Thyroid gland (tissue), 4 donors: ENCODE measurements at regions not wholly inside any gene's neighbourhood (a gene's known extent, or its start where the extent isn't known, plus 50 kb on each side); places are given as distances from the start of the nearest gene placed in this dataset.

Experiments
- DNase-seq, 2 donors: peaks; one replicate each; pipeline ENCODE4 v3.0.0-alpha.2; 2019
- H3K27ac ChIP-seq, 3 donors: fragments of 200-600 bp; sonication (generic); 1 replicate in 2 of 3; 2 replicates in 1 of 3; pipeline ENCODE4 v1.5.1; 2016 to 2019; ENCODE audit warnings: mild to moderate bottlenecking in 1 of 3, moderate library complexity in 1 of 3
- H3K27me3 ChIP-seq: fragments of 200-600 bp; sonication (generic); one replicate; pipeline ENCODE4 v1.5.1; 2019
- H3K36me3 ChIP-seq, 2 donors: fragments of 200-600 bp; sonication (generic); one replicate each; pipeline ENCODE4 v1.5.1; 2016 to 2019
- H3K4me1 ChIP-seq, 2 donors: fragments of 200-600 bp; sonication (generic); one replicate each; pipeline ENCODE4 v1.5.1; 2017 to 2019
- H3K4me3 ChIP-seq, 3 donors: fragments of 200-600 bp; sonication (generic); replicated peaks in 1 of 3; 1 replicate in 2 of 3; 2 replicates in 1 of 3; pipeline ENCODE4 v1.5.1; 2016; ENCODE audit warnings: mild to moderate bottlenecking in 1 of 3
- H3K9me3 ChIP-seq: fragments of 200-600 bp; sonication (generic); one replicate; pipeline ENCODE4 v1.5.1; 2017
- POLR2A ChIP-seq, 2 donors: fragments of 450-650 bp; IDR thresholded peaks; one replicate each; pipeline ENCODE4 v1.6.1; 2017; ENCODE audit warnings: antibody characterized with exemption in 2 of 2, mild to moderate bottlenecking in 2 of 2, moderate library complexity in 1 of 2
- WGBS, 2 donors: methylation state at CpG; one replicate each; pipeline ENCODE4 v1.1.5; 2017; 5-methylcytosine and 5-hydroxymethylcytosine counted together
- intact Hi-C: fragments of 100-400 bp; cut with DNase I; formaldehyde crosslinking; loops from one replicate; pipeline ENCODE4 v1.15.1; 2023
- TF ChIP-seq, protein P1 (sequence below), 6 experiments: fragments of 200-600 bp in 3 of 6; fragments of 450-650 bp in 3 of 6; sonication (generic) in 3 of 6; IDR thresholded peaks; one replicate each; pipeline ENCODE4 v1.5.1; 2016 to 2019; ENCODE audit warnings: antibody characterized with exemption in 6 of 6, mild to moderate bottlenecking in 2 of 6, inconsistent platforms in 1 of 6, moderate library complexity in 1 of 6

- 96 to 98% methylated on average over 1 of the region's 1 CpG for WGBS, 2 donors
- intact Hi-C loops: no loop called here
Measured at GRCh38 chr1:81558291-81559076, 242.2 kb upstream of the ADGRL2 start.

DNA sequence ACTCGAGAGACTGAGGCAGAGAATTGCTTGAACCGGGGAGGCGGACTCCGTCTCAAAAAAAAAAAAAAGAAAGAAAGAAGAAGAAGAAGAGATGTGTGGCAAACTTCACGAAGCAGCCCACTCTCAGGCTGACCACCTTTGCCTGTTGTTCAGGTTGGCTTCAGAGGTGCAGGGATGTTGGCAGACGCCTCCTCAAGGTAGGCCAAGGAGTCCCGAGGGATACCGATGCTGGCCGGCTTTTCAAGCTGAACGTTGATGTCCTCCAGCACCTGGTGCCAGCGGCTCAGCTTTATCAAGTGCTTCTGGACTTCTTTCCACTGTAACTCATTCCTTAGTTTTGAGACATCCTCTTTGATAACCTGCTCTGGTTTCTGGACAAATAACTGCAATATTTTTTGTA lies 243.8 kb upstream of the ADGRL2 start:
- H3K36me3 ChIP-seq: no peaks in the 10 kb centered on the region
- intact Hi-C loops: no loop called here
- H3K4me1 ChIP-seq: peaks cover 12 to 14% of the 10 kb centered on the region in 2 donors
- no peaks in the 10 kb centered on the region for H3K9me3 ChIP-seq
- H3K4me3 ChIP-seq: no peak overlapping the region
- no peaks in the 10 kb centered on the region for H3K27me3 ChIP-seq
- TF ChIP-seq, protein P1, sequence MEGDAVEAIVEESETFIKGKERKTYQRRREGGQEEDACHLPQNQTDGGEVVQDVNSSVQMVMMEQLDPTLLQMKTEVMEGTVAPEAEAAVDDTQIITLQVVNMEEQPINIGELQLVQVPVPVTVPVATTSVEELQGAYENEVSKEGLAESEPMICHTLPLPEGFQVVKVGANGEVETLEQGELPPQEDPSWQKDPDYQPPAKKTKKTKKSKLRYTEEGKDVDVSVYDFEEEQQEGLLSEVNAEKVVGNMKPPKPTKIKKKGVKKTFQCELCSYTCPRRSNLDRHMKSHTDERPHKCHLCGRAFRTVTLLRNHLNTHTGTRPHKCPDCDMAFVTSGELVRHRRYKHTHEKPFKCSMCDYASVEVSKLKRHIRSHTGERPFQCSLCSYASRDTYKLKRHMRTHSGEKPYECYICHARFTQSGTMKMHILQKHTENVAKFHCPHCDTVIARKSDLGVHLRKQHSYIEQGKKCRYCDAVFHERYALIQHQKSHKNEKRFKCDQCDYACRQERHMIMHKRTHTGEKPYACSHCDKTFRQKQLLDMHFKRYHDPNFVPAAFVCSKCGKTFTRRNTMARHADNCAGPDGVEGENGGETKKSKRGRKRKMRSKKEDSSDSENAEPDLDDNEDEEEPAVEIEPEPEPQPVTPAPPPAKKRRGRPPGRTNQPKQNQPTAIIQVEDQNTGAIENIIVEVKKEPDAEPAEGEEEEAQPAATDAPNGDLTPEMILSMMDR (IDR thresholded peaks at IDR 0.05): no peak
- TF ChIP-seq POLR2A (IDR thresholded peaks at IDR 0.05): no peak
- DNase-seq: no peak
- H3K27ac ChIP-seq: no peak overlapping the region
- WGBS, 2 donors: 93 to 98% methylated on average over 11 of the region's 11 CpGs

More at GRCh38 chr1:81558291-81559076, 242.2 kb upstream of the ADGRL2 start:
- Histone ChIP-seq H3K4me1 (peaks cover 6 to 9% of the 10 kb centered on the region in 2 donors), H3K27ac (no peak overlapping the region), H3K4me3 (no peak overlapping the region), H3K36me3 (no peaks in the 10 kb centered on the region), H3K27me3 (no peaks in the 10 kb centered on the region), H3K9me3 (no peaks in the 10 kb centered on the region)
- TF ChIP-seq, protein P1 (IDR thresholded peaks at IDR 0.05): no peak
- no peak for TF ChIP-seq POLR2A (IDR thresholded peaks at IDR 0.05)
- DNase-seq: no peak

DNA sequence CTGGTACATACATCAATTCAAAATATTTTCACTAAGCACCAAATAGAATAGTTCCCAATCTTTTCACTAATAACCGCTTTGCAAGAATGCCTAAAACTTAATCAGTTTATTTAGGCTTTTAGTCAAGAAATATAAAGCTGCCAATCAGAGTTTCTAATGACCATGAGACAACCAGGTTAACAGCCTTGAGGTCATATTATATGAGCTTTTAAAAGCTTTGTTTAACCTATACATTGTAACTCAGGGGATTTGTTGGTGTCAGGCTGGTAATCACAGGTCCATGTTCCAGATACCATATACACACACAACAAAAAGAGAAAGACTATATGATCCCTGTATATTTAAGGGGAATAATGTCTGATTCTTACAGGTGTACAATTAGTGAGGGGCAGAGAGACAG lies 246.2 kb upstream of the ADGRL2 start:
- intact Hi-C loops: no loop called here
- DNase-seq: no peak
- WGBS, 2 donors: 58 to 98% methylated on average over 1 of the region's 1 CpG

DNA sequence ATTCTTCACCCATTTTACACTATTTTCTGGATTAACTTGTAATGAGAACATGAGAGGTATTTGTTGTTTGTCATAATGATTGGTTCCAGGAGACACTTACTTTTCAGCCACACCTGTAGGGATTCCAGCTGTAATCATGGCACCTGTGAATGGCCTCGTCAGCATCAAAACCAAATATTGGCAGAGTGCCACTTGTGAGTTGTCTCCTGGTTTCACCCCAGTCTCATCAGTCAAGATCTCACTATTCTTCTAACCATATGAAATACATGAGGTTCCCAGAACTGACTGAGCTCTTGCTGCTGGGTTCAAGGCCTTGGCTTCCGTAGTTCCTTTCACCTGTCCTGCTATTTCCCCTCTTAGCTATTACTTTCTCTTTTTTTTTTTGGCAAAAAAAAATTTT lies 246.6 kb upstream of the ADGRL2 start:
- intact Hi-C loops: no loop called here

More for the DNA sequence above, 246.2 kb upstream of the ADGRL2 start:
- Histone ChIP-seq H3K27me3 (no peaks in the 10 kb centered on the region), H3K9me3 (no peaks in the 10 kb centered on the region), H3K36me3 (no peaks in the 10 kb centered on the region), H3K4me3 (no peak overlapping the region), H3K27ac (no peak overlapping the region), H3K4me1 (peaks cover 14 to 30% of the 10 kb centered on the region in 2 donors)
- TF ChIP-seq POLR2A (IDR thresholded peaks at IDR 0.05): no peak
- TF ChIP-seq, protein P1 (IDR thresholded peaks at IDR 0.05): no peak

GRCh38 chr1:81553503-81553902 lies 247.2 kb upstream of the ADGRL2 start:
- peak overlapping the region in 1 of 3 donors; percentile 56 for H3K27ac ChIP-seq
- TF ChIP-seq, protein P1 (IDR thresholded peaks at IDR 0.05): no peak
- TF ChIP-seq POLR2A (IDR thresholded peaks at IDR 0.05): no peak
- peaks cover 19 to 30% of the 10 kb centered on the region in 2 donors for H3K4me1 ChIP-seq
- intact Hi-C loops: no loop called here
- no peaks in the 10 kb centered on the region for H3K9me3 ChIP-seq
- no peaks in the 10 kb centered on the region for H3K27me3 ChIP-seq
- H3K36me3 ChIP-seq: no peaks in the 10 kb centered on the region
- WGBS, 2 donors: 50 to 74% methylated on average over 1 of the region's 1 CpG
- no peak for DNase-seq
- no peak overlapping the region for H3K4me3 ChIP-seq

More for the DNA sequence above, 246.6 kb upstream of the ADGRL2 start:
- DNase-seq: no peak
- H3K27ac ChIP-seq: no peak overlapping the region
- WGBS, 2 donors: 77 to 87% methylated on average over 2 of the region's 2 CpGs
- no peak for TF ChIP-seq POLR2A (IDR thresholded peaks at IDR 0.05)
- TF ChIP-seq, protein P1 (IDR thresholded peaks at IDR 0.05): no peak
- H3K27me3 ChIP-seq: no peaks in the 10 kb centered on the region
- no peaks in the 10 kb centered on the region for H3K9me3 ChIP-seq
- no peaks in the 10 kb centered on the region for H3K36me3 ChIP-seq
- peaks cover 17 to 30% of the 10 kb centered on the region in 2 donors for H3K4me1 ChIP-seq
- H3K4me3 ChIP-seq: no peak overlapping the region
